NCI-H82 (cell line): ENCODE measurements at regions not wholly inside any gene's neighbourhood (a gene's known extent, or its start where the extent isn't known, plus 50 kb on each side); places are given as distances from the start of the nearest gene placed in this dataset.

ENCODE experiments used
- DNase-seq: peaks from one replicate; lab custom pipeline; 2025; lab: John Stamatoyannopoulos, UW

GRCh38 chr17:73984941-73985340 lies 218.5 kb upstream of the RPL38 start:
- DNase-seq = no peak

DNA sequence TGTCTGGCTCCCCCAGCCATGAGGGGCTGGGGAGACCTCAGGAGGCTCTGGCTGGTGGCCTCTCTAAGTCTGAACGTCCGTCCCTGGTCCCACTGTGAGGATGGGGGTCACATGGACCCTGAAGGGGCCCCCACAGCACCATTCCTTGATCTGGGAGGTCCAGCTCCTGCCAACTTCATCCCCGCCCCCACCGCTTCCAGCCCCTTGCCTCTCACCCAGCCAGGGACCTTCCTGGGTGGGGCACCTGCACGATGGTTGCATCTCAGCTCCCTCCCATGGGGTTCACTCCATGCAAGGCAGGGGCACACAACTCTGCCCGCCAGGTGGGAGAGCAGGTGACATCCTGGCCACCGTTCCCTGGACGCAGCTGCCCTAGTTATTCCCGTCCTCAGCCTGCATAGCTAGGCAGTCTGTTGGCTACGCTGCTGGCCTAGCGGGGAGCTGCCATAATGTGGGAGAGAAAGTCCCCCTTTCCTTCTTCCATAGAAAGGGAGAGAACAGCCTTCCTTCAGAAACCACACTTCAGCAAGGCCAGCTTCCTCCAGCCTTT lies 217.9 kb upstream of the RPL38 start:
- no peak for DNase-seq

GRCh38 chr17:73986641-73987177 lies 216.8 kb upstream of the RPL38 start:
- DNase-seq = no peak

- no peak for DNase-seq
Observed at GRCh38 chr17:73987395-73987794, 216.1 kb upstream of the RPL38 start.

- no peak for DNase-seq
Observed at GRCh38 chr17:73987845-73988509, 215.5 kb upstream of the RPL38 start.

DNA sequence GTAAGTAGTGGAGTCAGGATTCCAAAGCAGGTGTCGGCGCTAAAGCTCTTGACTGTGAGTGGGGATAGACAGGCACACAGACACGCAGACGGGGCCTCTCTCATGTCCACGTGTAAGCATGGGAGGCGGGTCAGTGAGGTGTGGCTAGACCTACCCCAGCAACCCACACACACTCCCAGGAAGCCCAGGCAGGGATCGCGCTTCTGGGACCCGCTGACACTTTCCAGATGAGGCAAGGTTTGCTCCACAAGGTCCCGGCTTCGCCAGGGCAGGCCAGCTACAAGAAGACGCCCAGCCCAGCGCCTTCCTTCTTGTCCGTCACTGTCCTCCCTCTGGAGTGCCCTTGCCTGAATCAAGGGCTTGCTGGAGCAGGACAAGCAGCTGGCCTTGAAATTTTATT lies 213.8 kb upstream of the RPL38 start:
- DNase-seq = no peak

GRCh38 chr17:73990290-73990689 lies 213.2 kb upstream of the RPL38 start:
- no peak for DNase-seq

DNA sequence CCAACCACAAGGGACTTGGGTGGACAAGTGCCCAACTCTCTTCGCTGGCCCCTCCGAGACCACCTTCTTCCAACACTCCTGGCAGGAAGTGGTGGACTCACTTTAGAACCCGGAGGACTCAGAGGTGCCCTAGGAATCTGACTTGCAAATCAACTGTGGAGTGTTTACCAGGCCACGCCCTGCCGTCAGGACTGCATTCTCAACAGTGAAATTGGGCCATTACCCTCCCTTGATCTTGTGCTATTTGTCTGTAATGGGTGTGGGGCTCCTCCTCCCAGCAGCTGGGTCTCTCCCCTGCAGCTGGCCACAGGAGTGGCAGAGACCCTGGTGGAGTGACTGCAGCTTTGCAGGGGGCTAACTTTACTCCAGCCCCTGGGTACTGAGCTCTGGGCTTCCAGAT lies 212.2 kb upstream of the RPL38 start:
- DNase-seq = no peak

GRCh38 chr17:73994946-73995345 lies 208.5 kb upstream of the RPL38 start:
- no peak for DNase-seq

- DNase-seq = no peak
Observed at GRCh38 chr17:73997059-73997458, 206.4 kb upstream of the RPL38 start.

- DNase-seq = no peak
Observed at GRCh38 chr17:73998249-73998648, 205.2 kb upstream of the RPL38 start.

- DNase-seq = peak; percentile 87
Observed at GRCh38 chr17:73998653-73999645, 204.5 kb upstream of the RPL38 start.

GRCh38 chr17:74001145-74001544 lies 202.3 kb upstream of the RPL38 start:
- DNase-seq = no peak

GRCh38 chr17:74002241-74002640 lies 201.2 kb upstream of the RPL38 start:
- DNase-seq = no peak

GRCh38 chr17:74004056-74004455 lies 199.4 kb upstream of the RPL38 start:
- DNase-seq = peak; percentile 55

DNA sequence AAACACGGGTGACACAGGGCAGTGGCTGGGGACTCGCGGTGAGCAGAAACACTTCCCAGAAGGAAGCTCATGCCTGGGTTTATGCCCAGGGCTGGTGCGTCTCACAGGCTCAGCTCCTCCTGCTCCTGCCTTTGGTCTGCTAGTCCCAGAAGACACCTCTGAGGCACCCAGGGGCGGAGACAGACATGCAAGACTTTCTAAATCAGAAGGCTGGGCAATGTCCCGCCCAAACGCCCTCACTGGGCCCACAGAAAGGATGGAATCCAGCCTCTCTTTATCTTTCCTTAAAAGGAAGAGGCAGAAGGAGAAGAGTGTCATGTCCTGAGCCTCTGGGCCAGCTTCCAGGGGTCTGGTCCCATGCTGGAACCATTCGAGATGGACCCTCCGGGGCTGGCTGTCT lies 197.7 kb upstream of the RPL38 start:
- no peak for DNase-seq

DNA sequence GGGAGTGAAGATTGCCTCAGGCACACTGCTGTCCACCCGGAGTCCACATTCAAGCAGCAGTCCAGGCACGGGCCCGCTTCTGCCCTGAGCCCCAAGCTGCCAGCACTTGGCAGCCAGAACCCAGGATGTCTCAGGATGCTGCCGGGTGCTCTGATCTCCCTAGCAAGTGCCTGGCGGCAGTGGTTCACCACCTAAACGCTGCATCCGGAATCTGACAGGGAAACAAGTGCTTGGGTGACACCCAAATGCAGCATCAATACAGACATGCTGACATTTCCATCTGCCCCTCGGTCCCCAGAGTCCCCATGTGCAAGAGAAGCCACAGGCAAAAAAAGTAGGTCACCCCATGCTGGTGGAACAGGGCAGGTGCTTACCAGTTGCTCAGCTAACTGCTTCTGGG lies 197.1 kb upstream of the RPL38 start:
- DNase-seq = no peak

DNA sequence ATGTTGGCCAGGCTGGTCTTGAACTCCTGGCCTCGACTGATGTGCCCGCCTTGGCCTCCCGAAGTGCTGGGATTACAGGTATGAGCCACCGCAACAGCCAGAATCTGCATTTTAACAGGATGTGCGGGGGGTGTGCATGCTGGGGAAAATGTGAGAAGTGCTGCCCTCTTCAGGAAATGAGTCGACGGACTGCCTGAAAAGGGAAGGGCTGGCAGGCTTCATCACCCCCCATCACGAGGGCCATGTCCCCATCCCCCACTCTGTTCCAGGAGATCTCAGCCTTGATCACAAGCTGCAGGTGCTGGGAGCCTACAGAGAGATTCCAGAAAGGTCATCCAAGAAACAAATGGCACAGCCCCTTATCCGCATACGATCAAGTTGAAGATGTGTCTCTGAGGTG lies 195.3 kb upstream of the RPL38 start:
- DNase-seq = peak; percentile 81

GRCh38 chr17:74009056-74009625 lies 194.3 kb upstream of the RPL38 start:
- DNase-seq = no peak

- DNase-seq = peak; percentile 73
Observed at GRCh38 chr17:74010903-74011302, 192.6 kb upstream of the RPL38 start.

- DNase-seq = peak; percentile 100
Observed at GRCh38 chr17:74011966-74012365, 191.5 kb upstream of the RPL38 start.

- DNase-seq = peak; percentile 88
Observed at GRCh38 chr17:74012465-74012864, 191.0 kb upstream of the RPL38 start.
